ENCODE measurements at regions not wholly inside any gene's neighbourhood (a gene's known extent, or its start where the extent isn't known, plus 50 kb on each side); places are given as distances from the start of the nearest gene placed in this dataset.

DNA sequence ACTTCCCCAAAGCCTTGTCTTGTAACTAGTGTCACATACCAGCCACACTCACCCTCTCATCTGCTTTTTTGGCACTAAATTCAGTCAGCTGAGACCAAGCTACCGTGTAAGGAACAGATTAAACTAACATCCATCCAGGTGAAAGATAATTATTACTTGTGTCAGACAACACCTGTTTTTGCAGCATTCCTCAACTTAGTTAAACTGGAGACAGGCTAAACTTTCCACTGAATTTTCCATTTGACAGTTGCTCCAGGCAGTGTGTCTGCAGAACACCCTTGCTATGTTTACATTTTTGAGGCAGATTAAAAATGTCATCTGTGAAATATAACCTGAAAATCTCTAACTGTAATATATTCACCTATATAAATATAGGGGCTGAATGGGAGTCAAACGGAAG lies 73.6 kb downstream of the CYP26A1 start:
- no peak for TF ChIP-seq CTCF (IDR thresholded peaks at IDR 0.05)
- no peak for TF ChIP-seq POLR2AphosphoS5 (IDR thresholded peaks at IDR 0.05)

All from gastroesophageal sphincter (tissue), 3 donors.